ENCODE measurements at regions not wholly inside any gene's neighbourhood (a gene's known extent, or its start where the extent isn't known, plus 50 kb on each side); places are given as distances from the start of the nearest gene placed in this dataset.

DNA sequence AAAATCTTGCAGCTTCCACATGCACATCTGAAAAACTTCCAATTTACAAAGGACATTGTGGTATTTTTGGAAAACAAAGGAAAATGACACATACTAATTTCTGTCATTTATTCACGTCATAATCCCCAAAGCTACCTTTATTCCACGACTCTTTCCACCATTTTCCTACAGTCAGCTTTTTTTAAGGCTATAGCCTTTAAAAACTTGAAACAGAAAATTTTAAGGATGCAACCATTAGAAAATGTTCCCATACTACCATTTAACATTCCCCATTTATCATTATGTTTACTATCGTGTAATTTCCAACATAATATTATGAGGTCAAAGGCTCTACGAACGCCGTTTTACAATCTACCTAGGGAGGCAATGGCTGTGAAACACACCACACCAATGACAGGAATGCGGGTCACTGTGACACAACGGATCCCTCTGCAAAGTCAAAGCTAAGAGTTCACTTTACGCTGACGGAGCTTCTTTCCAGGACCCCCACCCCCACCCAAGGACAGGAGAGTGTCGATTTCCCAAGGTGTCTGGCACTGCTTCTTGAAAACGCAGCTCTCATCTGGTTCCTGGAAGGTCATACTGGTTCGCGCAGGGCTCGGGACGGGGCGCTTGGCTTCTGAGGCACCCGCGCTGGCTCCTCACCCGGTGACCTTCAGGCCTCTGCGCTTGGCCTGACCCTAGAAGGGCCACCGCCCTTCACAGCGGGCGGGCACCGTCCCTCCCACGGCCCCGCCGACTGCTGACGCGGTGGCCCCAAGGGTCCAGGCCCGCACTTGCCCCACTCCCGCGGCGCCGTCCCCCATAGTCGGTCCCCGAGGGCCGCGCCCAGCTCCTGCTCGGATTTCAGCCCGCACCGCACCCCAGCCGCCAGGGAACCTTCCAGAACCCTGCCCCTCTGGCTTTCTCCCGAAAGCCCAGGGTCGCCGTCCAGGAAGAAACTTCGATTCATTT lies 50.5 kb upstream of the ATF3 start:
- peak overlapping the region; percentile 76 for H3K27ac Mint-ChIP-seq (ENCODE audit: unreplicated experiment)
- H3K36me3 Mint-ChIP-seq (ENCODE audit: low read depth, unreplicated experiment) = no peaks in the 10 kb centered on the region
- H3K4me1 Mint-ChIP-seq (ENCODE audit: unreplicated experiment) = peaks cover 15% of the 10 kb centered on the region
- peaks cover 13% of the 10 kb centered on the region for H3K27me3 Mint-ChIP-seq (ENCODE audit: unreplicated experiment)
- no peaks in the 10 kb centered on the region for H3K9me3 Mint-ChIP-seq (ENCODE audit: unreplicated experiment)
- DNase-seq (ENCODE audit: low spot score) = peak; percentile 44
- peak overlapping the region; percentile 90 for H3K4me3 Mint-ChIP-seq (ENCODE audit: unreplicated experiment)
- TF ChIP-seq, protein P1, sequence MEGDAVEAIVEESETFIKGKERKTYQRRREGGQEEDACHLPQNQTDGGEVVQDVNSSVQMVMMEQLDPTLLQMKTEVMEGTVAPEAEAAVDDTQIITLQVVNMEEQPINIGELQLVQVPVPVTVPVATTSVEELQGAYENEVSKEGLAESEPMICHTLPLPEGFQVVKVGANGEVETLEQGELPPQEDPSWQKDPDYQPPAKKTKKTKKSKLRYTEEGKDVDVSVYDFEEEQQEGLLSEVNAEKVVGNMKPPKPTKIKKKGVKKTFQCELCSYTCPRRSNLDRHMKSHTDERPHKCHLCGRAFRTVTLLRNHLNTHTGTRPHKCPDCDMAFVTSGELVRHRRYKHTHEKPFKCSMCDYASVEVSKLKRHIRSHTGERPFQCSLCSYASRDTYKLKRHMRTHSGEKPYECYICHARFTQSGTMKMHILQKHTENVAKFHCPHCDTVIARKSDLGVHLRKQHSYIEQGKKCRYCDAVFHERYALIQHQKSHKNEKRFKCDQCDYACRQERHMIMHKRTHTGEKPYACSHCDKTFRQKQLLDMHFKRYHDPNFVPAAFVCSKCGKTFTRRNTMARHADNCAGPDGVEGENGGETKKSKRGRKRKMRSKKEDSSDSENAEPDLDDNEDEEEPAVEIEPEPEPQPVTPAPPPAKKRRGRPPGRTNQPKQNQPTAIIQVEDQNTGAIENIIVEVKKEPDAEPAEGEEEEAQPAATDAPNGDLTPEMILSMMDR (IDR thresholded peaks at IDR 0.05; ENCODE audit: unreplicated experiment) = no peak

GRCh38 chr1:212558693-212559480 lies 49.7 kb upstream of the ATF3 start:
- Mint-ChIP-seq H3K4me1 (ENCODE audit: unreplicated experiment) (peaks cover 15% of the 10 kb centered on the region), H3K27me3 (ENCODE audit: unreplicated experiment) (peaks cover 13% of the 10 kb centered on the region), H3K36me3 (ENCODE audit: low read depth, unreplicated experiment) (no peaks in the 10 kb centered on the region), H3K9me3 (ENCODE audit: unreplicated experiment) (no peaks in the 10 kb centered on the region), H3K4me3 (ENCODE audit: unreplicated experiment) (peak overlapping the region; percentile 73), H3K27ac (ENCODE audit: unreplicated experiment) (peak overlapping the region; percentile 92)
- peak; percentile 89 for DNase-seq (ENCODE audit: low spot score)
- TF ChIP-seq, protein P1 (IDR thresholded peaks at IDR 0.05; ENCODE audit: unreplicated experiment) = no peak

All from endothelial cell (in vitro differentiated cells).